ENCODE measurements at regions not wholly inside any gene's neighbourhood (a gene's known extent, or its start where the extent isn't known, plus 50 kb on each side); places are given as distances from the start of the nearest gene placed in this dataset.

- no peak for DNase-seq
Measured at GRCh38 chr2:16008331-16008850, 68.0 kb downstream of the MYCN start.

- DNase-seq, result no peak
Measured at GRCh38 chr2:16007167-16007934, 67.0 kb downstream of the MYCN start.

- no peak for DNase-seq
Measured at GRCh38 chr2:16006537-16007166, 66.3 kb downstream of the MYCN start.

GRCh38 chr2:16005816-16006536, 65.6 kb downstream of the MYCN start:
- peak; percentile 48 for DNase-seq

GRCh38 chr2:16005389-16005788, 65.0 kb downstream of the MYCN start:
- no peak for DNase-seq

GRCh38 chr2:16003809-16004208, 63.5 kb downstream of the MYCN start:
- no peak for DNase-seq

GRCh38 chr2:16003152-16003551, 62.8 kb downstream of the MYCN start:
- no peak for DNase-seq

- DNase-seq, result no peak
Measured at GRCh38 chr2:16002575-16002974, 62.2 kb downstream of the MYCN start.

GRCh38 chr2:16002144-16002543, 61.8 kb downstream of the MYCN start:
- no peak for DNase-seq

- no peak for DNase-seq
Measured at GRCh38 chr2:16000642-16001041, 60.3 kb downstream of the MYCN start.

GRCh38 chr2:15999596-16000469, 59.5 kb downstream of the MYCN start:
- DNase-seq, result no peak

- DNase-seq, result no peak
Measured at GRCh38 chr2:15997728-15998280, 57.5 kb downstream of the MYCN start.

- DNase-seq, result no peak
Measured at GRCh38 chr2:15996536-15997423, 56.4 kb downstream of the MYCN start.

Data from CD4-positive, alpha-beta T cell treated with Interferon gamma for 1 hour (primary cell).